HEK293T (cell line): ENCODE measurements at regions not wholly inside any gene's neighbourhood (a gene's known extent, or its start where the extent isn't known, plus 50 kb on each side); places are given as distances from the start of the nearest gene placed in this dataset.

ENCODE experiments used
- ARNT ChIP-seq: fragments of 450-650 bp; IDR thresholded peaks from 2 replicates; pipeline ENCODE4 v1.6.1; 2017; ENCODE audit warnings: mild to moderate bottlenecking
- CTBP1 ChIP-seq: fragments of 450-650 bp; IDR thresholded peaks from 2 replicates; pipeline ENCODE4 v1.6.1; 2016; ENCODE audit warnings: borderline replicate concordance
- FOXA1 ChIP-seq: fragments of 450-650 bp; IDR thresholded peaks from 2 replicates; pipeline ENCODE4 v1.6.1; 2016; ENCODE audit warnings: mild to moderate bottlenecking
- FOXM1 ChIP-seq: fragments of 450-650 bp; IDR thresholded peaks from 2 replicates; pipeline ENCODE4 v1.6.1; 2017; ENCODE audit warnings: mild to moderate bottlenecking, borderline replicate concordance
- PKNOX1 ChIP-seq: fragments of 450-650 bp; IDR thresholded peaks from 2 replicates; pipeline ENCODE4 v1.6.1; 2016
- ZNF384 ChIP-seq: fragments of 450-650 bp; IDR thresholded peaks from 2 replicates; pipeline ENCODE4 v1.6.1; 2016

- no peak for TF ChIP-seq PKNOX1
- no peak for TF ChIP-seq FOXM1
- no peak for TF ChIP-seq ARNT
- no peak for TF ChIP-seq CTBP1
- TF ChIP-seq FOXA1: no peak
- TF ChIP-seq ZNF384: no peak
Measured at GRCh38 chr14:98194821-98195220, 1077.2 kb downstream of the BCL11B start.
